GOT3 (cell line): ENCODE measurements at regions not wholly inside any gene's neighbourhood (a gene's known extent, or its start where the extent isn't known, plus 50 kb on each side); places are given as distances from the start of the nearest gene placed in this dataset.

Experiments
- DNase-seq: peaks from one replicate; lab custom pipeline; 2025; ENCODE audit warnings: mixed read lengths; lab: John Stamatoyannopoulos, UW

- no peak for DNase-seq
These were observed 86.1 kb upstream of the PDE10A start for GRCh38 chr6:165749163-165749562.

- no peak for DNase-seq
These were observed 85.3 kb upstream of the PDE10A start for GRCh38 chr6:165748390-165748789.

DNA sequence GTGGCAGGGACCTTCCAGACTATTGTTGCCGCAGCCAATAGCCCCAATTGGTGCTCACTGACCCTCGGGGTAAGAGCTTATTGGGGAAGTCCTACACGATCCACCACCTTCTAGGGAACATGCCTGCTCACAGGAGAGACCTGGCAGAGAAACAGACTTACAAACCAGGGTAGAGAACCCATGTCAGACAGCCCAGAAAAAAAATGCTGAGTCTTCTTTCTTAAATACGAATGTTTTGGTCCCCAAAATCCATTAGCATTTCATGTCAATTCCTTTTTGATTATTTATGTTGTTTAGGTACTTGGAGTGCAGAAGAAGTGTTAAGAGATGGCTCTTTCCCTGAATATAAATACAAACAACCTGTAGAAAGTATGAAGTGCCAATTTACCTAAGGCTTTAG lies 84.9 kb upstream of the PDE10A start:
- DNase-seq: no peak

GRCh38 chr6:165746331-165746730 lies 83.3 kb upstream of the PDE10A start:
- DNase-seq: no peak

GRCh38 chr6:165745492-165745891 lies 82.5 kb upstream of the PDE10A start:
- DNase-seq: no peak

- no peak for DNase-seq
These were observed 81.7 kb upstream of the PDE10A start for GRCh38 chr6:165744555-165745228.

DNA sequence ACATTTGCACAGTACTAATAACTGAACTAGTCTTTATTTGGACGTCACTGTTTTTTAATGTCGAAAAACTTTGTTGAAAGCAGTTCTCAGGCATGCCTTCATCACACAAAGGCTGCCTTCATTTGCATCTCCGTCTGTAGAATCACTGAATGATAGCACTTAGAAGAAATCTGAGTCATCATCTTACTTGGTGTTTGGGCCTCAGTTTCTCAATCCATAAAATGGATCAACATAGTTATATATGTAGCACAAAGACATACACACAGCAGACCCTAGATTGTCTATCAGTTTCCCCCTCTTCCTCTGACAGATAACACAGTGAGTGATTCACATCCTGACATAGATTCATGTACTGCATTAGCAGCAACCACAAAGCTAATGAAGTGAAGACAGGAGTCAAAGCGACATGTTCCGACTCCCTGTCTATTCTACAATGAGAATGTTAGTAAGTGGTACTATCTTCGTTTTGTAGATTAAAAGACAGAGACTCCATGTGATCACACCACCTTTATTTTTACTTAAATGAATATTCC lies 80.4 kb upstream of the PDE10A start:
- no peak for DNase-seq

- DNase-seq: no peak
These were observed 79.0 kb upstream of the PDE10A start for GRCh38 chr6:165742047-165742446.

DNA sequence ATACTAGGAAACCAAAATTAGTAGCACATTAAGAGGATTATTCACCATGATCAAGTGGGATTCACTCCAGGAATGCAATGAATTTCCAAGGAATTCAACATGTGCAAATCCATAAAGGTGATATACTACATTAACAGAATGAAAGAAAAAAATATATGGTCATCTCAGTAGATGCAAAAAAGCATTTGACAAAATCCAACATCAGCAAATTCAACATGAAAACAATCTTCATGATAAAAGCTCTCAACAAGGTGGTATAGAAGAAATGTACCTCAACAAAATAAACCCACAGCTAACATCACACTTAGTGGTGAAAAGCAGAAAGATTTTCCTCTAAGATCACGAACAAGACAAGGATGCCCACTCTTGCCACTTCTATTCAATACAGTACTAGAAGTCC lies 74.4 kb upstream of the PDE10A start:
- no peak for DNase-seq

DNA sequence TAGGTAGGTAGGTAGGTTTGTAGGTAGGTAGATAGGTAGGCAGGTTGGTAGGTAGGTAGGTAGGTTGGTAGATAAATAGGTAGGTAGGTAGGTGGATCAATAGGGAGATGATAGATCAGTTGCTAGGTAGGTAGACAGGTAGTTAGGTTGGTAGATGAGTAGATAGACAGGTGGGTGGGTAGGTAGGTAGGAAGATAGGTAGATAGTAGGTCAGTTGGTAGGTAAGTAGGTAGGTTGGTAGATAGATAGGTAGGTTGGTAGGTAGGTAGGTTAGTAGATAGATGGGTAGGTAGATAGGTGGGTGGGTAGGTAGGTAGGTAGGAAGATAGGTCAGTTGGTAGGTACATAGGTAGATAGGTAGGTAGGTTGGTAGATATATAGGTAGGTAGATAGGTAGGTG lies 72.0 kb upstream of the PDE10A start:
- no peak for DNase-seq

DNA sequence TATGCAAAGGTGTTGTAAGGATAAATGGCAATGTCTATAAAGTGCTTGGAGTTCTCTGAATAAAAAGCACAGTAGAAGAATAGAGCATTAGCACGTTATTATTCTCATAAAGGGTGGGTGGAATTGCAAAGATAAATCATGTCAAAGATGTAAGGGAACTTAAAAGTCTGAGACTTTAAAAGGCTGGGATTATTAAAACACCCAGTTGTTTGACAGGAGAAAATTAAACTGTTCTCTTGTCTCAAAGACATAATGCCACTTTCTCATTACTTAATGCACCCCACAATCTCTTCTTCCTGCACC lies 70.4 kb upstream of the PDE10A start:
- DNase-seq: no peak

DNA sequence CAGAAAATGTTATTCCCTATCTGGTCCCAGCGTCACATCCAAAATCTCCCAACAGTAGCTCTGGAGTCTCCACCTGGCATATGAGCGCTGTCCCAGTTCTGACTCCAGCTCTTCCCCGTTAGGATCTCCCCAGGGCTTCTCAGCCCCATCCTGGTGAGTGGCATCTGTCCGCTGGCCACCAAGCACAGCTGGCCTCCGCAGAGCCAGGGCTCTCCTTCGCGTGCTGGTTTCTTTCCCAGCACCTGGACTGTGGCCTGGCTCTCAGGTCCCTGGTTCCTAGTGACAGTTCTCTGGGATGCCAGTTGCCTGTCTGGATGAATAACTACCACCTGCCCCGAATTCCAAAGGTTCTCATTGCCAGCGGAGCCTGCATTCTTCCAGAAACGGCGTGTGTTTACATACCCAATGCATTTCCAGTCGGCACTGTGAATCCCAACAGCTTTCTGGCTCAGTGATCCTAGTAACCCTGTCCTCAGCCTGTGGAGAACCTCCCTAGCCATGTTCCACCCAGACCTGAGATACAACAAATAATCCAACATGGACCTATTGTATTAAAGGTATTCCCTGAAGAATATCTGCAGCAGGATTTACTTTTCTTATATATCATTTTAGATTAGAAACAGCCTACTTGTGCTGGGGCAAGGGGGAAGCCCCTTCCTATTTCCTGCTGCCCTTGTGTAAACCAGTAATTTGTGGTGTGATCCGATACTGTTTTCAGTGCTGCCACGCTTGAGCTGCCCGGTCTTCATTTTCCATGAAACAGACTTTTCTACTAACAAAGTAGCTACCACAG lies 69.9 kb upstream of the PDE10A start:
- no peak for DNase-seq

DNA sequence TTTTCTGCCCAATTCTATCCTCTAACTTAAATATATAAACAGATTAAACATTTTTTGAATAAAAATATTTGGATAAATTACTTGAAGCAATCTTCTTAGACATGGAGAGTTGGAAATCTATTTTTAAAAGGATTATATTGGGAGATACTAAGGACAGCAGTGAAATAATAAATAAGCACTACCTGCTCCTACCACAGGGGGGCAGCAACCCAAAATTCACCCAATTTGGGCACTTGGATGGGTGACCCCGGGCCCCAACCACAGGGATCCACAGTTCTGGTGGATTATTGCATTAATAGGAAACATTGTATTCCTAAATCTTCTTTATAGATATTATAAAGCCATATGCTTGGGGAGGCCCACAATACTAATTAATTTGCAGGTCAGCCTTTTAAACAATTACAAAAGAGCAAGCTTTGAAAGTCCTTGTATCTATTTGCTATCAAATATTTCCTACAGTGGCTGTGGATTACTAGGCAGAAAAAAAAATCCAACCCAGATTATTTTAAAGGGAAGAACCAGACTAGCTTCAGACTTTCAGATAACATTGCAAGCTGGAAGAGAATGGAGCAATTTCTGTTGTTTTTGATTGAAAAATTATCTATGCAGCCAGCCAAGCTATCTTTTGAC lies 66.4 kb upstream of the PDE10A start:
- DNase-seq: no peak

DNA sequence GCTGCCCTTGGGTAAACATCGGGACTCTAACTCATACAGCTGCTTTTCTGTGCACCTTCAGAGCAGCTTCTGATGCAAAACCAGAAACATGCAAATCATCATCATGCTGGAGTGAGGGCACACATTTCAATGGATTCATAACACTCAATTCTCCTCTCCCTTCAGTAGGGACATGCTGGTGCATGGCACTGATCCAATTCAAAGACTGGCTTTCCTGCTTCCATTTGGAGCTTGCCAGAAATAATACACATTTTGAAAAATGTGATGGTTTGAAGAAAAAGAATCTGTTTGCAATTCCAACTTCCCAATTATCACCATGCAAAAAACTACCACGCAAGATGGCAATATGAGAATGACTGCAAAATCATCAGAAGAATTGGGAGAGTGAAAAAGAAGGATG lies 65.2 kb upstream of the PDE10A start:
- no peak for DNase-seq

GRCh38 chr6:165726965-165727381 lies 63.9 kb upstream of the PDE10A start:
- no peak for DNase-seq

DNA sequence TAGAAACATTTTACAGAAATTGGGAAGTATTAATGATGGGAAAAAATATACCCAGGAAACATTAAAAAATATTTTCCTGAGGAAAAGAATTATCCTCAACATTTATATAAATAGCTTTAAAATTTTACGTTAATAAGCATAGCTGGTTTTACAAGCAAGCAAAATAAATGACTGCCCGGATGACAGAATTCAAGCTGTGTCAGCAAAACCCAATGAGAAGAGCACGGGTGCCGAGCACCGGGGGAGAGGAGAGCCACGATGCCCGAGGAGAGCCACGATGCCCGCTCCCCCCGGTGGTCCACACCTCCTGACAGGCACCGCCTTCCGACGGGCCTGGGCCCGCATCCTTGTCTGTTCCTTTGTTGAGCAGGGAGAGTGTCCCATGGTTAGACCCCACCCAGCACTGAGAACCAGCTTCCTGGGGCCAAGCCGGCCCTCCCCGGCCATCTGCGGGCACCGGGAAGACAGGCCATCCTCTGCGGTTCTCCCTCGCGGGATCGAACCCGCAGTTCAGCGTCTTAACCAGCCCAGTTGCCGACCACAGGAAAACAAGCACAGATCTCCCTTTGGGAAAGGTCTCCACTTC lies 63.3 kb upstream of the PDE10A start:
- no peak for DNase-seq

- DNase-seq: no peak
These were observed 62.2 kb upstream of the PDE10A start for GRCh38 chr6:165725201-165725600.

GRCh38 chr6:165723326-165723725 lies 60.3 kb upstream of the PDE10A start:
- no peak for DNase-seq

- no peak for DNase-seq
These were observed 59.0 kb upstream of the PDE10A start for GRCh38 chr6:165722022-165722421.

- no peak for DNase-seq
These were observed 58.3 kb upstream of the PDE10A start for GRCh38 chr6:165721356-165721755.

GRCh38 chr6:165718491-165718891 lies 55.5 kb upstream of the PDE10A start:
- no peak for DNase-seq

- DNase-seq: no peak
These were observed 54.9 kb upstream of the PDE10A start for GRCh38 chr6:165717732-165718465.
